HG03354 (cell line): ENCODE measurements at regions not wholly inside any gene's neighbourhood (a gene's known extent, or its start where the extent isn't known, plus 50 kb on each side); places are given as distances from the start of the nearest gene placed in this dataset.

Experiments used
- ATAC-seq: cut with Tn5 transposase; IDR thresholded peaks from one replicate; pipeline ENCODE4 v1.9.1; 2021; ENCODE audit warnings: mild to moderate bottlenecking; ENCODE audit not compliant: unreplicated experiment, poor library complexity, severe bottlenecking

GRCh38 chr20:56859039-56859800 is 230.1 kb downstream of the TFAP2C start:
- no peak for ATAC-seq

GRCh38 chr20:56859801-56860261 is 230.7 kb downstream of the TFAP2C start:
- ATAC-seq: no peak

DNA sequence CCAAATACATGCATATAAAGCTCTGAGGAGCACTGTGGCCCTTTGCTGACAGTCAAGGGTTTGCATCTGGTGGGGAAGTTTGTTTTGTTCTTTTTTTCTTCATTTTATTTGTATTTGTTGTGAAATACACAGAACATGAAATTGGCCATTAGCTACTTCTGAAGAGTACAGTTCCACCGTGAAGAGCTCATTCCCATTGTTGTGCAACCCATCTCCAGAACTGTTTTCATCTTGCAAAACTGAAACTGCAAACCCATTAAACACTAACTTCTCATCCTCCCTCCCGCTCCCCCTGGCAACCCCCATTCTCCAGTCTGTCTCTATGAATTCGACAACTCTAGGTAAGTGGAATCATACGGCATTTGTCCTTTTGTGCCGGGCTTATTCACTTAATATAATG is 231.3 kb downstream of the TFAP2C start:
- ATAC-seq: no peak

DNA sequence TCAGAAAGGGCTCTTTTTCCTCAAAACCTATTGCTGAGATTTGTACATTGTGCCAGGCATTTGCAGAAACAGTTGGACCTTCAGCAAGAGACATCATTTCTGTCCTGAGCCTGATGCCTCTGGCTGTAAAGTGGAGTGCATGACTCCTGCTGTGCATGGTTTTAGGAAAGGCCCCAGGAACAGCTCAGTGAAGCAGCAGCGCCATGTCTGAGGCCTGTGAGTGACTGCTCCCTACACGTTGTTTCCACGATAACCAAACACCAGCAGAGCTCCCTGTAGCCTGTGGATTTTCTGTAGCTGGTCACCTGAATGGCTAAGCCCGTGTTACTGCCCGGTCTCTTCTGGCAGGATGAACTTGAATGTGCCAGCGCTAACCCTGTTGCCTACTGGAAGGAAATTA is 232.5 kb downstream of the TFAP2C start:
- ATAC-seq: no peak

GRCh38 chr20:56865055-56865454 is 235.9 kb downstream of the TFAP2C start:
- ATAC-seq: no peak

DNA sequence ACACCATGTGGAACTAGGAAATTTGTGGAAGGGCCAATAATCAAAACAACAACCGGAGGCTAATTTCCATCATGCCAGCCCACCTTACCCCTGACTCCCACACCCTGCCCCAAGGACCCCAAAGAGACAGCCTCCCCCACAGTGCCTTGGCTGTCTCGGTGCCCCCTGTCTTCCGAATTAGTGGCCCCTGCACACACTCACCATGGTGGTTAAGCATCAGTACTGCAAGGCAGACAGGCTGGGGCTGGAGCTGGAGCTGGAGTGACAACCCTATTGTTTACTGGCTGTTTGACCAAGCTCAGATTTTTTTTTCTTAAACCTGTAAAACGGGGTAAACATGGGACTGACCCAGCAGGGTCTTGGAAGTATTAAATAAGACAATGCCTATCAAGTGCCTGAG is 238.0 kb downstream of the TFAP2C start:
- ATAC-seq: no peak

GRCh38 chr20:56868746-56869145 is 239.6 kb downstream of the TFAP2C start:
- ATAC-seq: no peak

DNA sequence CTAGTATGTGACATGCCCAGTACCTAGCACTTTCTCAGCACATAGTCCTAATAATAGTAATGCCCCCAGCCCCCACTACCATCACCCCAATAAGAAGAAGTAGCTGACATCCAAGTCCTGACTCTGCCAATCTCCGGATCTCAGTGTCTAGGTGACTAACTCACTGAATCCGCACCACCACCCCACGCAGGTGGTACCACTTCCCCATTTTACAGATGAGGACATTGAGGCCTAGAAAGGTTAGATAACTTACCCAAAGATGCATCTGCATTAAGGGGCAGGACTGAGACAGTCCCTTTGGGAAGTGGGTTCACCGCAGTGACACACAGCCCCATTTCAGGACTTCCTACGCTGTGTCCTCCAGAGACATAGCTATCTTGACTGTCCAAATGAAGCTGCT is 241.2 kb downstream of the TFAP2C start:
- no peak for ATAC-seq

GRCh38 chr20:56871691-56872090 is 242.6 kb downstream of the TFAP2C start:
- ATAC-seq: no peak

- ATAC-seq: no peak
Measured at GRCh38 chr20:56872620-56873458, 243.7 kb downstream of the TFAP2C start.

GRCh38 chr20:56873836-56874235 is 244.7 kb downstream of the TFAP2C start:
- no peak for ATAC-seq

GRCh38 chr20:56875052-56875659 is 246.1 kb downstream of the TFAP2C start:
- no peak for ATAC-seq

DNA sequence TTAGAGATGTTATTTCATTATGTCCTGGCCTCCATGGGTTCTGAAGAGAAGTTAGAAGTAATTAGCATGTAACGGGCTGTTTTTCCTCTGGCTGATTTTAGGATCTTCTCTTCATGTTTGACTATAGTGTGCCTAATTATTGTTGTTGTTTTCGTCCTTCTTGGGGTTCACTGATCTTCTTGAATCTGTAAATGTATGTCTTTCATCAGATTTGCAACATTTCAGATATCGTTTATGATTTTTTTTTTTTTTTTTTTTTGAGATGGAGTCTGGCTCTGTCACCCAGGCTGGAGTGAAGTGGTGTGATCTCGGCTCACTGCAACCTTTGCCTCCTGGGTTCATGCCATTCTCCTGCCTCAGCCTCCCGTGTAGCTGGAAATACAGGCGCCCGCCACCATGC is 246.7 kb downstream of the TFAP2C start:
- ATAC-seq: no peak

DNA sequence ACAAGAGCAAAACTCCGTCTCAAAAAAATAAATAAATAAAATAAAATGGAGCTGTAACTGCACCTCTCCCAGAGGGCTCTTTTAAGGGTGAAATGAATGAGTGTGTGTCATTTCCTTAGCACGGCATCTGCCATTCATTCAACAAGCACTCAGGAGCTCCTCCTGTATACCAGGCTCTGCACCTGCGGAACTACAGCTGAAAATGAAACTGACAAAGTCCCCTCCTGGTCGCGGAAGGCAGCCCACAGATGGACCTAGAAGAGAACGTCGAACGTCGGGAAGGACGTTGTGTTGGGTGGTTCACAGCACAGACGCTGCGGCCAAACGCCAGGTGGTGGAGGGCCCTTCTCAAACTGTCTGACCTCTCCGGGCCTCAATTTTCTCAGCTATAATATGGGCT is 256.4 kb downstream of the TFAP2C start:
- ATAC-seq: no peak

- no peak for ATAC-seq
Measured at GRCh38 chr20:56890011-56890410, 260.9 kb downstream of the TFAP2C start.

- no peak for ATAC-seq
Measured at GRCh38 chr20:56893226-56893917, 264.3 kb downstream of the TFAP2C start.

DNA sequence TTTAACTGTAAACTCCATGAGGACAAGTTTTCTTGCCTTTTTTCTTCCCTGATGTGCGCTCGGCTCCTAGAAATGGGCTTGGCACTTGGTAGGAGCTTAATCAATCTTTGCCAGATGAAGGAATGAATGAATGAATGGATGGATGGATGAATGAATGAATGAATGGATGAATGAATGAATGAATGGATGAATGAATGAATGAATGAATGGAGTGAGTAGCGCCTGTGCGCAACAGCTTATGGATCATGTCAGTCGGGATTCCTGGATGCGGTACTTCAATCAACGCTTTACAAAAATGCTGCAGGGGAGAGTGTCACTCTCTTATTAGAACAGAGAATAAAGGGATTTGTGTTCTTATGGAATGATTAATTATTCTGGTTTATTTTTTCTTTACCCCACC is 267.3 kb downstream of the TFAP2C start:
- no peak for ATAC-seq

DNA sequence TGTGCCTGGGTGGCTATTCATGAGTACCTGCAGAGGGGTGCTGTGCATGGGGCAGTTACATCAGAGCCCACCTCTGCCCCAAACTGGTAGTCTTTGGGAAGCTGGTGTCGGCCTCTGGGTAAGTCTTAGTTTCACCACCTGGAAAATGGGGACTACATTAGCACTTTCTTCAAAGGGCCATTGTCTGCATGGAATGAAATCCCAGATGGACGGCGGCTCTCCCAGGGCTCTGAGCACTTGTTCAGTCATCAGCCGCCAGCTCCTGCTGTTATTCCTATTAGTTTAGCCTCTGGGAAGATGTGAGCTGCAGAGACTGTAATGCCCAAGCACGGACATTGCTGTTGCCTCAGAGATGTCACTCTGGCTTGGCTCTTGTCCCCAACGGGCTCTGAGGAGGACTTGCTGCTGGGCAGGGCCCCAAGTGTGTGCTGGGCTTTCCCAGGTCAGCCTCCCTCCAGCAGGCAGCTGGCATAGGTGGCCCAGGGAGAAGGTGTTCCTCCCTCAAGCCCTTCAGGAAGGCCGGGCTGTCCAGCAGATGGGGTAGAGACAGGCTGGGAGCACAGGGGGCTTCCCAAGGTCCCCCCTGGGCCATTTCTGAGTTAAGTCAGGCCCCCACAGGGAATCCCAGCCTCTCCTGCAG is 268.3 kb downstream of the TFAP2C start:
- ATAC-seq: no peak

- no peak for ATAC-seq
Measured at GRCh38 chr20:56897958-56898349, 268.8 kb downstream of the TFAP2C start.

GRCh38 chr20:56899506-56899905 is 270.4 kb downstream of the TFAP2C start:
- no peak for ATAC-seq
